Neuronal stem cell (in vitro differentiated cells): ENCODE measurements at regions not wholly inside any gene's neighbourhood (a gene's known extent, or its start where the extent isn't known, plus 50 kb on each side); places are given as distances from the start of the nearest gene placed in this dataset.

Experiments
- DNase-seq: peaks from one replicate; pipeline ENCODE4 v3.0.0-alpha.2; 2013; ENCODE audit warnings: low spot score
- H2AFZ ChIP-seq: one replicate; pipeline ENCODE4 v1.6.1; 2013; ENCODE audit warnings: mild to moderate bottlenecking, low read length, inconsistent platforms
- H2AK5ac ChIP-seq: 2 replicates; pipeline ENCODE4 v1.6.1; 2013; ENCODE audit warnings: low read depth, mild to moderate bottlenecking, inconsistent platforms, low read length, moderate library complexity, mixed read lengths
- H2BK120ac ChIP-seq: 2 replicates; pipeline ENCODE4 v1.6.1; 2013; ENCODE audit warnings: low read depth, mild to moderate bottlenecking, inconsistent platforms, low read length, moderate library complexity, mixed read lengths
- H2BK12ac ChIP-seq: one replicate; pipeline ENCODE4 v1.6.1; 2013; ENCODE audit warnings: low read length, inconsistent platforms
- H2BK15ac ChIP-seq: 2 replicates; pipeline ENCODE4 v1.6.1; 2013; ENCODE audit warnings: mild to moderate bottlenecking, low read length, inconsistent platforms, mixed read lengths
- H2BK5ac ChIP-seq: one replicate; pipeline ENCODE4 v1.6.1; 2013; ENCODE audit warnings: inconsistent platforms, mild to moderate bottlenecking, low read length, moderate library complexity
- H3K14ac ChIP-seq: one replicate; pipeline ENCODE4 v1.6.1; 2013; ENCODE audit warnings: low read length, inconsistent platforms
- H3K18ac ChIP-seq: 2 replicates; pipeline ENCODE4 v1.6.1; 2013; ENCODE audit warnings: low read length, inconsistent platforms
- H3K23ac ChIP-seq: 2 replicates; pipeline ENCODE4 v1.6.1; 2013; ENCODE audit warnings: low read depth, mild to moderate bottlenecking, mixed read lengths, low read length, inconsistent platforms; ENCODE audit not compliant: poor library complexity
- H3K27ac ChIP-seq: replicated peaks from 3 replicates; pipeline ENCODE4 v1.5.1; 2013; ENCODE audit warnings: low read length, inconsistent platforms
- H3K27me3 ChIP-seq, 3 experiments: 2 replicates each; pipeline ENCODE4 v1.6.1; 2013; ENCODE audit warnings: low read length in 3 of 3, mild to moderate bottlenecking in 2 of 3, inconsistent platforms in 1 of 3, low read depth in 1 of 3, mixed read lengths in 1 of 3, moderate library complexity in 1 of 3; ENCODE audit not compliant: control insufficient read depth in 3 of 3, insufficient read depth in 3 of 3
- H3K36me3 ChIP-seq, 2 donors: replicated peaks in 1 of 2; 2 replicates each; pipeline ENCODE4 v1.6.1; 2013; ENCODE audit warnings: low read length in 2 of 2; ENCODE audit not compliant: control insufficient read depth in 2 of 2, insufficient read depth in 2 of 2
- H3K4ac ChIP-seq: 2 replicates; pipeline ENCODE4 v1.6.1; 2013; ENCODE audit warnings: inconsistent platforms, mild to moderate bottlenecking, low read length, moderate library complexity
- H3K4me1 ChIP-seq, 2 donors: 1 replicate in 1 of 2; 2 replicates in 1 of 2; pipeline ENCODE4 v1.6.1; 2013; ENCODE audit warnings: low read length in 2 of 2, low read depth in 1 of 2; ENCODE audit not compliant: control insufficient read depth in 2 of 2, insufficient read depth in 1 of 2
- H3K4me2 ChIP-seq: one replicate; pipeline ENCODE4 v1.6.1; 2013; ENCODE audit warnings: mild to moderate bottlenecking, low read length, inconsistent platforms; ENCODE audit not compliant: insufficient read depth, poor library complexity, severe bottlenecking
- H3K4me3 ChIP-seq, 2 donors: 2 replicates each; pipeline ENCODE4 v1.5.1; 2013; ENCODE audit warnings: low read length in 2 of 2, mild to moderate bottlenecking in 2 of 2, inconsistent platforms in 1 of 2, moderate library complexity in 1 of 2
- H3K79me1 ChIP-seq: one replicate; pipeline ENCODE4 v1.6.1; 2013; ENCODE audit warnings: low read depth, mild to moderate bottlenecking, inconsistent platforms, low read length, moderate library complexity
- H3K9ac ChIP-seq: one replicate; pipeline ENCODE4 v1.6.1; 2013; ENCODE audit warnings: mild to moderate bottlenecking, low read depth, low read length, inconsistent platforms; ENCODE audit not compliant: poor library complexity
- H3K9me3 ChIP-seq, 2 donors: replicated peaks in 1 of 2; 2 replicates each; pipeline versions ENCODE3 to v1.6.1; 2013; ENCODE audit warnings: low read length in 2 of 2, mild to moderate bottlenecking in 2 of 2, inconsistent platforms in 1 of 2, low read depth in 1 of 2, mixed read lengths in 1 of 2, moderate library complexity in 1 of 2; ENCODE audit not compliant: control insufficient read depth in 2 of 2, insufficient read depth in 1 of 2
- H4K8ac ChIP-seq: one replicate; pipeline ENCODE4 v1.6.1; 2013; ENCODE audit warnings: low read depth, mild to moderate bottlenecking, inconsistent platforms, low read length, moderate library complexity
- H4K91ac ChIP-seq: one replicate; pipeline ENCODE4 v1.6.1; 2013; ENCODE audit warnings: low read length, low read depth, mild to moderate bottlenecking, inconsistent platforms; ENCODE audit not compliant: poor library complexity
- WGBS, 2 donors: extraction: QIAGEN DNeasy Blood & Tissue Kit; methylation state at CpG; one replicate each; pipeline ENCODE4 v1.1.7; 2013; ENCODE audit warnings: missing lambda C conversion rate in 2 of 2, mixed read lengths in 1 of 2; ENCODE audit not compliant: insufficient read length in 2 of 2, insufficient replicate concordance in 1 of 2; ENCODE audit errors: extremely low coverage in 2 of 2; 5-methylcytosine and 5-hydroxymethylcytosine counted together

GRCh38 chr5:174409971-174410370, 314.4 kb upstream of the MSX2 start:
- no peaks in the 10 kb centered on the region for H3K27me3 ChIP-seq
- no peak overlapping the region for H3K23ac ChIP-seq
- no peaks in the 10 kb centered on the region for H3K36me3 ChIP-seq
- H2AK5ac ChIP-seq, result no peak overlapping the region
- H2BK5ac ChIP-seq, result no peak overlapping the region
- H3K27ac ChIP-seq, result no peak overlapping the region
- no peak overlapping the region for H4K8ac ChIP-seq
- no peak overlapping the region for H2BK12ac ChIP-seq
- no peak overlapping the region for H3K4ac ChIP-seq
- H3K79me1 ChIP-seq, result no peaks in the 10 kb centered on the region
- H3K9ac ChIP-seq, result no peak overlapping the region
- H4K91ac ChIP-seq, result no peak overlapping the region
- no peak overlapping the region for H2BK120ac ChIP-seq
- H3K9me3 ChIP-seq, result peaks cover 0 to 2% of the 10 kb centered on the region in 2 donors
- no peak overlapping the region for H3K18ac ChIP-seq
- H2AFZ ChIP-seq, result no peak overlapping the region
- H3K4me1 ChIP-seq, result peaks cover 0 to 2% of the 10 kb centered on the region in 2 donors
- H3K4me3 ChIP-seq, result no peak overlapping the region
- whole genome bisulfite sequencing, 2 donors, result no CpG with 5 or more reads among the region's 1 CpG
- no peak overlapping the region for H2BK15ac ChIP-seq
- DNase-seq, result no peak
- H3K4me2 ChIP-seq, result no peak overlapping the region
- H3K14ac ChIP-seq, result no peak overlapping the region

GRCh38 chr5:174410716-174411478, 313.5 kb upstream of the MSX2 start:
- WGBS, 2 donors, result no CpG with 5 or more reads among the region's 12 CpGs
- no peak overlapping the region for H3K4me2 ChIP-seq
- H2BK5ac ChIP-seq, result no peak overlapping the region
- no peak overlapping the region for H2BK12ac ChIP-seq
- no peak overlapping the region for H3K4me3 ChIP-seq
- H2AFZ ChIP-seq, result no peak overlapping the region
- H3K9me3 ChIP-seq, result peaks cover 0 to 2% of the 10 kb centered on the region in 2 donors
- H3K23ac ChIP-seq, result no peak overlapping the region
- no peak overlapping the region for H2BK15ac ChIP-seq
- H3K14ac ChIP-seq, result no peak overlapping the region
- no peak overlapping the region for H2AK5ac ChIP-seq
- DNase-seq, result no peak
- H2BK120ac ChIP-seq, result no peak overlapping the region
- H3K9ac ChIP-seq, result no peak overlapping the region
- no peak overlapping the region for H3K27ac ChIP-seq
- H3K36me3 ChIP-seq, result no peaks in the 10 kb centered on the region
- H3K79me1 ChIP-seq, result no peaks in the 10 kb centered on the region
- no peak overlapping the region for H3K18ac ChIP-seq
- no peak overlapping the region for H3K4ac ChIP-seq
- peaks cover 0 to 2% of the 10 kb centered on the region in 2 donors for H3K4me1 ChIP-seq
- no peaks in the 10 kb centered on the region for H3K27me3 ChIP-seq
- no peak overlapping the region for H4K8ac ChIP-seq
- H4K91ac ChIP-seq, result no peak overlapping the region

- Histone ChIP-seq H3K14ac (no peak overlapping the region), H4K8ac (no peak overlapping the region), H3K23ac (no peak overlapping the region), H3K27me3 (no peaks in the 10 kb centered on the region), H2AK5ac (no peak overlapping the region), H3K4me1 (peaks cover 0 to 3% of the 10 kb centered on the region in 2 donors), H2AFZ (no peak overlapping the region), H2BK15ac (no peak overlapping the region), H3K4me2 (no peak overlapping the region), H2BK12ac (no peak overlapping the region), H3K27ac (no peak overlapping the region), H3K36me3 (no peaks in the 10 kb centered on the region), H4K91ac (no peak overlapping the region), H3K18ac (no peak overlapping the region), H3K79me1 (no peaks in the 10 kb centered on the region), H3K9me3 (peaks cover 0 to 2% of the 10 kb centered on the region in 2 donors), H3K9ac (no peak overlapping the region), H3K4ac (no peak overlapping the region), H3K4me3 (no peak overlapping the region), H2BK5ac (no peak overlapping the region), H2BK120ac (no peak overlapping the region)
- DNase-seq, result no peak
- WGBS, 2 donors, result no CpG with 5 or more reads among the region's 4 CpGs
Observed at GRCh38 chr5:174411479-174411819, 312.9 kb upstream of the MSX2 start.

GRCh38 chr5:174412374-174412773, 312.0 kb upstream of the MSX2 start:
- no peak overlapping the region for H3K23ac ChIP-seq
- peaks cover 0 to 3% of the 10 kb centered on the region in 2 donors for H3K4me1 ChIP-seq
- H2BK15ac ChIP-seq, result no peak overlapping the region
- H4K8ac ChIP-seq, result no peak overlapping the region
- H2BK12ac ChIP-seq, result no peak overlapping the region
- no peaks in the 10 kb centered on the region for H3K27me3 ChIP-seq
- no peak overlapping the region for H3K4me3 ChIP-seq
- no peak overlapping the region for H2AK5ac ChIP-seq
- H3K9ac ChIP-seq, result no peak overlapping the region
- H4K91ac ChIP-seq, result no peak overlapping the region
- no peaks in the 10 kb centered on the region for H3K36me3 ChIP-seq
- no peak overlapping the region for H2AFZ ChIP-seq
- no peak for DNase-seq
- peaks cover 0 to 2% of the 10 kb centered on the region in 2 donors for H3K9me3 ChIP-seq
- no peak overlapping the region for H3K4ac ChIP-seq
- no peak overlapping the region for H2BK120ac ChIP-seq
- H3K79me1 ChIP-seq, result no peaks in the 10 kb centered on the region
- H3K4me2 ChIP-seq, result no peak overlapping the region
- H2BK5ac ChIP-seq, result no peak overlapping the region
- no peak overlapping the region for H3K18ac ChIP-seq
- WGBS, 2 donors, result no CpG with 5 or more reads among the region's 1 CpG
- H3K27ac ChIP-seq, result no peak overlapping the region
- no peak overlapping the region for H3K14ac ChIP-seq
